T47D (cell line): ENCODE measurements at regions not wholly inside any gene's neighbourhood (a gene's known extent, or its start where the extent isn't known, plus 50 kb on each side); places are given as distances from the start of the nearest gene placed in this dataset.

Experiments used
- DNase-seq, 2 experiments: peaks; one replicate each; pipeline versions ENCODE4 v3.0.0 to v3.0.0-alpha.2; 2011 to 2012; ENCODE audit warnings: low read depth in 1 of 2, low spot score in 1 of 2
- JUND ChIP-seq: IDR thresholded peaks from 2 replicates; pipeline ENCODE4 v1.6.1; 2012; ENCODE audit warnings: low read depth
- in situ Hi-C: cut with HindIII; loops from 2 replicates; pipeline ENCODE4 v1.10.0; 2016; ENCODE audit warnings: low sequenced_read_pairs, low pct_unique_long_range_greater_than_20kb

DNA sequence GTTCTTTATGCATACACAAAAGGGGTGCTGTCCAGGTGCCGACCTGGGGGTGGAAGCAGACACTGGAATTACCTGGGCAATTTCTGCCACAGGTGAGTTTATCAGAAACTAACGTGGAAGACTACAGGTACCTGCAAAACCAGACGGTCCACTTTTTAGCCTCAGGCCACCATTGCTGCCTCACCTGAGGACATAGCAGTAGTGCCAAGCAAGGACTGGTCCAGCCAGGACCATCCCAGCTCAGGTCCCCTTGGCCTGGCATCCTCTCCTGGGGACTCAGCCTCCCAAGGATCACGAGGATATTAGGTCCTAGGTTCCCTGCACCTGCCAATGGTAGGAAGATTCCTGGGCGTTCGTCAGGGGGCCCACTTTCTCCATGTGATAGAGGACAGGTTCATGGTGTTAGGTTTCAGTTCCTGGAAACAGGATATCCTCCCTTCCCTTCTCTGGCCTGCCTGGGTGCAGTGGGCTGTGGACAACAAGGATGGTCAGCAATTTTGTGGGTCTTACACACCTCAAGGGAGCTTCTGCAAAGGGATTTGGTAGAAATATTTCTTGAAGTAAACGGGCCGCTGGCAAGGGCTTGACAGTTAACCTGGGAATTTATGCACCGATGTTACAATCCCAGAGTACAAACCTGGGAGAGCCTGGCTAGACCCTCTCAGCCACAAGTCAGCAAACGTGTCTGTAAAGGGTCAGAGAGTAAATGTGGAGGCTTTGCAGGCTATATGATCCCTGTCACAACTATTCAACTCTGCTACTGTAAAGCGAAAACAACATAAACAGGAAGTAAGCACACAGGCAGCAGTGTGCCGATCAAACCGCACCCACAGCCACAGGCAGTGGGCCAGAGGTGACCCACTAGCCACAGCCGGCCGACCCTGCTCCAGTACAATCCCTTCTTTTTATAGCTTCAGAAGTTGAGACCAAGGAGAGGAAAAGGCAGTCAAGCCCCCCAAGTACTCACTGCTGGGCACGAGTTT lies 71.4 kb upstream of the RAB4A start:
- in situ Hi-C loops = no loop called here
- DNase-seq = peak in 1 of 2 experiments; percentile 70
- TF ChIP-seq JUND = no peak

DNA sequence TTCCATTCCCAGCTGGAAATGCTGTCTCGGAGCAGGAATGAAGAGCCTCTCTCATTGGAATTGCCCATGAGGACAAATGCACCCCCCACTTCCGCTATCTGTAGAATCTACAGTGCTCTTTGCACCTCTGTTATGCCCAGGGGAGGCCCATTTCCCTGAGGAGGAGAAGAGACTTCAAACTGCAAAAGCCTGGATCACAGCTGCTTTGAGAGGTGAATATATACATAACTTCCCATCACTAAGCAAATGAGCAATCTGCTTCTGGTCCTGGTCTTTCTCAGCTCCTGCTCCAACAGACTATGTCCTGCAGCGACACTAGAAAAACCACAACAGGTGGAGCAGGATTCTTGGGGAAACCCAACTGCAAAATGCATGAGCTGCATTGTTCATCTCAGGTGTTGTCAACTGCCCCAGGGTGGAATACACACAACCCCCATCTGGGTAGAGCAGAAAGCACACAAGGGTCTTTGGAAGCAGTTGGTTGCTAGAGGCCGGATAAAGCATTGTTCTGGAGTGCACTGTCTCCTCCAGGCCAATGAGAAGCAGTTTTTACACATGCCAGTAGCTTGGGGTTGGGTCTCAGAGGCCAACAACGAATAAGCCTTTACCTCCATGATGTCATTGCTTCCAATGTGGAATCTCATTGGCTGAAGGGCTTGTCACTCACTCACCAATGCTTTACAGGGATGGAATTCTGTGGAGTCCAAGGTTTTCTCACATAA lies 67.7 kb upstream of the RAB4A start:
- peak in 1 of 2 experiments; percentile 96 for DNase-seq
- no peak for TF ChIP-seq JUND
- in situ Hi-C loops = no loop called here

DNA sequence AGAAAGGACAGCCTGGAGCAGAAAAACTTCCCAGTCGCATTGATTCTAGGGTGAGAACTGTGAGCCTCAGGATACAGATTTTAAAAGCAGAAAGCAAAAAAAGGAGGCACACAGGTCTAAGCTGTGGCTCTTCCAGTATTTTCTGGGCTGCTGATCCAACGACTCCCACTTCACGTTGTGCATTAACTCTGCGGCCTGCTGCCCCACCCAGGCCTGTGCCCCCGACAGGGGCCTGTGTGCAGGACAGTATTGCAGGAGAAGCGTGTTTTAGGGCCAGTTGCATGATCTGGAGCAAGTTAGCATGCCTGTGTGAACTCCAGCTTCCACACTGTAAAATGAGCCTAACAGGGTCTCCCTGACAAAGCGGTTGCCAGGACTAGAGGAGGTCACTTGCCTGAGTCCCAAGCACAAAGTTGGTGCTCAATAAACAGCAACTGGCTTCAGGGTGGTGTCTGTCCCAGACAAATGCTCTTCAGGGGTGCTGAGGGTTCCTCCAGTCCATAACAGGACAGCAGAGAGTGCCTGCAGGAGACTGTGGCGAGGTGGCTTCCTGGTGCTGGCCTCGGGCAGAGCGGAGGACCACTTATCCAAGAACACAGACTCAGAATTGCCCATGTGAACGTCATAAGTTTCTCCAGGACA lies 66.8 kb upstream of the RAB4A start:
- in situ Hi-C loops = no loop called here
- no peak for TF ChIP-seq JUND
- no peak for DNase-seq

DNA sequence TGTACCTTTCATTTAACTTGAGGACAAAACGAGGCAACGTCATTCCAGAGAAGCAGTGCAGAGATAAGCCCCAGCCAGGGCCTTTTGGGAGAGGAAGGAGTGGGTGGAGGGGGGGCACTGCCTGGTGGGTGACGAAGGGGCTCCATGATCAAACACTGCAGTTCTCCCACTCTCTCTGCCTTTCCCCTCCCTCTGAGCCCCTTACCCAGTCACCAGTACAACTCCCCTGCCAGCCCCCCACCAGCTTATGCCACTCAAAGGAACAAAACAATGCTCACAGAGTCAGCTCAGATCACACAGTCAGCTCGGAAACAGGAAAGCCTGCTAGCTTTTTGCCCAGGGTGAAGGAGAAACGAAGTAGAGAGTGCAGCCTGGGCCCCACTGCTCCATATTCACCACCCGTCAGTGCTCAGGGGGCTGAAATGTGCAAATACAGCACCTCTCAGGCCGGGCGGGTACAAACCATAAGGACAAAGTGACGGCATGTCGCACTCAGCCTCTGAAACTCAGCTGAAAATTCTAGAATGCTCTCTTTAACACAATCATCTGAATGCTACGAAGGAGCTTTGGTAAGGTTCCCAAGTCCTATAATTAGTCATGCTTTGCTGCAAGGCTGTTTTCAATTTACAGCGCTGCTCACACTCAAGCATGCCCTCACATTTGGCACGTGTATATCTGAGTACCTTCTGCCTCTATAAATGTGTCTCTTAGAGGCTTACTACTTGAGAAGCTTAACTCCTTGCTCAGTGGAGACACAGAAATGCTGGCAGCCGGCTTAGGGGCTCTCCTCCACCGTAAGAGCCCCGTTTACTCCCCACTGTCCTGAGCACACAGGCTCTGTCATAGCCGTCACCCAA lies 65.8 kb upstream of the RAB4A start:
- TF ChIP-seq JUND = no peak
- DNase-seq = no peak
- in situ Hi-C loops = no loop called here

DNA sequence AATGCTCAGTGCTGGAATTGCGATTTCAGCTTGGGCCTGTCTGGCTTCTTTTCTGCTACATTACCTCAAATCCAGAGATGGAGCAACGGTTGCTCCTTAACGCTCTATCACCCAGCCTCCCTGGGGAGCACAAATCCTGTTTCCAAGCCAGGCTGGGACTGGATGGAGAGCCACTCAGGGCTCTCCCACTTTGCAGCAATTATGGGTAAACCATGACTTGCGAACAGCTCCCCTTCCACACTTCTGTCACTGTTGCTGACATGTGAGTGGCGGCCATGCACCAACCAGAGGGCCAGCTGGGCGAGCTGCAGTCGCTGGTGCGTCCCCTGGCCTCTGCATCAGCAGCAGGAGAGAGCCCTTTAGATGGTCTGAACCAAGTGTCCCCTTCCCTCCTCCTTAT lies 65.1 kb upstream of the RAB4A start:
- DNase-seq = no peak
- in situ Hi-C loops = no loop called here
- no peak for TF ChIP-seq JUND

DNA sequence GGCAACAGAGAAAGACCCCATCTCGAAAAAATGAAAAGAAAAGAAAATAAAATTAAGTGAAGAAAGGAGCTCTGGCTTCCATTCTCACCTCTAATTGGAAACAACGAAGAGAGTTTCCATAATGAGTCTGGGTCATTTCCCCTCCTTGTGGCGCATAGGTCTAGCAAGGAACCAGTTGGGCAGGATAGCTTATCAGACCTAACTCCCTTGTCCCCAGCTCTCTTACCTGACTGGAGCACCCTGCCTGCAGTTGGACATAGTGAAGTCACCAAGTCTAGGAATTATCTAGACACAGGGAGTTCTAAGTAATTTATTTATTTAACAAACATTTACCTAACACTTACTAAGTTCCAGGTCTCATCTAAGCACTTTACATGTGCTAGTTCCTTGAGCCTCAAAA lies 63.0 kb upstream of the RAB4A start:
- no peak for DNase-seq
- in situ Hi-C loops = no loop called here
- TF ChIP-seq JUND = no peak

DNA sequence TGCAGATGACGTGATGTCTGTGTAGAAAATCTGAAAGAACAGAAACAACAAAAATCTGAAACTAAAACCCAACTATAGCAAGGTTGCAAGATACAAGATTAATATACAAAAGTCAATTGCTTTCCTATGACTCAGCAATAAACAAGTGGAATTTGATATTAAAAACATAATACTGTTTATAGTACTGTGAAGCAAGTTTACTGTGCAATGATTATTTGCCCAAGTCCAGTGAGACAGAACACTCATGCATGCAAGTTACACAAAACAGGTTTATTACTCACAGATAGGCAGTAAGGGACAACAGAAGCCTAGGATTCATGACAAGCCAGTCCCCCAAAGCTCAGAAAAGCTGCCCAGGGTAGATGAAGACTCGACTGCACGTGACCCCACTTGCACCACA lies 62.4 kb upstream of the RAB4A start:
- DNase-seq = no peak
- in situ Hi-C loops = no loop called here
- no peak for TF ChIP-seq JUND

DNA sequence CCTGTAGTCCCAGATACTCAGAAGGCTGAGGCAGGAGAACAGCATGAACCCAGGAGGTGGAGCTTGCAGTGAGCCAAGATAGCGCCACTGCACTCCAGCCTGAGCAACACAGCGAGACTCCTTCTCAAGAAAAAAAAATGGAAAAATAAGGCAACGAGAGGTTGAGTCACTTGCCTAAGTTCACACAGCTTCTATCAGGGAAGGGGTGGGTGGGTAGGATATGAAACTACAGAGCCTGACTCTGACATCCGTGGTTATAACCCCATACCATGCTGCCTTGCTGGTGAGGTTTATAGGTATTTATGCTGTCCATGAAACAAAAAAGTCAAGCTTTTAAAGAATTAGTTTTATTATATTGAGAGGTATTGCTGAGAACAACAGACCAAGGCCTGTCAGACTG lies 61.5 kb upstream of the RAB4A start:
- DNase-seq = no peak
- in situ Hi-C loops = no loop called here
- TF ChIP-seq JUND = no peak

DNA sequence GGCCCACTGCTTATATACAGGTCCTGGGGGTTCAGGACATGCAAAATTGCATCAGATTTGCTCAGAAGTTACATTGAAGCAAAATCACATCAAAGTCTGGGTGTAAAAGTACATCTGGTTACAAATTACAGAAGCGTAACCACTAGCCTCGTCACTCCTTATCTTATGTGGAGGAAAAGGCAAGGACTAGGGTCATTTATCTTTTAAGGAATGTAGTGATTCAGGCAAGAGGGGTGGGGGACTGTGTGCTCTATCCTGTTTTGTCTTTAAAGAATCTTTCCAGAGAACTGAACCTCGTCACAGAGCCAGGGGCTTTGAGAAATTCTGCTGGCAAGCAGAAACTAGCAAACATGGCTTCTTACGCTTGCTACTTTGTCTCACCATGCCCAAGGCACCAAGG lies 61.1 kb upstream of the RAB4A start:
- TF ChIP-seq JUND = no peak
- in situ Hi-C loops = no loop called here
- DNase-seq = no peak

DNA sequence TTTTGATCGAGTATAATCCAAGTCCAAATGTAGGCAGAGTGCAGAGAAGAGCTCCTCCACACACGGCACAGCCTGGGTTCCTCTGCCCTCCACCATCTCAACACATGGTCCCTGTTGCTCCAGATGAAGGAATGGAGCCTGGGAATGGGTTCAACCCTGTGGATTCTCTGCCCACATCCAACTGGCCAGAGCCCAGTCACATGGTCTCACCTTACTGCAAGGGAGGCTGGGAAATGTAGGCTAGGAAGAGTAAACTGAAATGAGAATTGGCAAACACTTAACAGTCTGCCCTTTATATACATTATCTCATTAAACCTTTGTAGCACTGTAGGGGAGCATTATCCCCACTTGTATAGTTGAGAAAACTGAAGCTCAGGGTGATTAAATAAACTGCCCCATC lies 60.1 kb upstream of the RAB4A start:
- no peak for TF ChIP-seq JUND
- DNase-seq = no peak
- in situ Hi-C loops = no loop called here

DNA sequence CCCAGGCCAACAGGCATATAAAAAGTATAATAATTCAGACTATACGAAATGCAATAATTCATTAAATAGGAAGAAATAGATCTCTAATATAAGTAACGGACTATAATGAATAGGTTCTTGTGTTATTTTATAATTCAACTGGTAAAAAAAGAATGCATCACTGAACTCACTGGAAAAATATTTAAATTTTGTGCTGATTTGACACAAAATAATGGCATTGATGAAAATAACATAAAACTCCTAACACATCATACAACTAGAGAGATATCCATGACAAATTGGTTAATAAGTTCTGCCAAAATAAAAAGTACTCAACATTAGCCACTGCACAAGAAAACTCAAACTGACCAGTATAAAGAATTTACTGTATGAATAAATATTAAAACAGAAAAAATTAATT lies 57.1 kb upstream of the RAB4A start:
- no peak for DNase-seq
- no peak for TF ChIP-seq JUND
- in situ Hi-C loops = no loop called here

DNA sequence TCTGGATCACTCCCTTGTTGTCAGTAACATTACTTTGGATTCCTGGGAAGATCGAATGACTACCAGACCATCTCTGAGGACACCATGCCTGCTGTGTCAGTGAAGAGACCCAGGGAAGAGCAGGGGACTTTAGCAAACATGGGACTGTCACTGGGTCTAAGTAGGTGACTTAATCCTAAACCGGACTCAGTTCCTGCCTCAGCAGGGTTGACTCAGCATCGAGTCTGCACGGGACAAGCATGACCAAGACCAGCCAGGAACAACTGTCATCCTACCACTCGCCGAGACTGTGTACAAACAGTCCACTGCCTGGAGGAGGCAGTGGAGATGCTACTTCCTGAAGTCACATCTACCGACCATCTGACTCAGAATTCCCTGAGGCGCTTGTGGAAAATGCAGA lies 53.2 kb upstream of the RAB4A start:
- in situ Hi-C loops = no loop called here
- TF ChIP-seq JUND = no peak
- DNase-seq = peak in 1 of 2 experiments; percentile 43
